HG03571 (cell line): ENCODE measurements at regions not wholly inside any gene's neighbourhood (a gene's known extent, or its start where the extent isn't known, plus 50 kb on each side); places are given as distances from the start of the nearest gene placed in this dataset.
A peak's percentile ranks its signal among the peaks of the same experiment; 100 is the strongest.
"Not testable (repeated sequence)": the region's sequence is repeated elsewhere in the genome, so short reads cannot be mapped to it uniquely, and the experiment has no call there.

Experiments
- ATAC-seq: cut with Tn5 transposase; IDR thresholded peaks from one replicate; pipeline ENCODE4 v1.9.1; 2021; ENCODE audit not compliant: unreplicated experiment

- ATAC-seq, result peak; percentile 56
These were observed 212.3 kb downstream of the TRIM36 start for GRCh38 chr5:114957384-114957783.

- ATAC-seq, result no peak
These were observed 216.1 kb downstream of the TRIM36 start for GRCh38 chr5:114953565-114953964.

- ATAC-seq, result no peak
These were observed 216.8 kb downstream of the TRIM36 start for GRCh38 chr5:114952876-114953275.

- no peak for ATAC-seq
These were observed 220.0 kb downstream of the TRIM36 start for GRCh38 chr5:114949756-114950155.

- ATAC-seq, result no peak
These were observed 220.6 kb downstream of the TRIM36 start for GRCh38 chr5:114948986-114949621.

- ATAC-seq, result no peak
These were observed 221.3 kb downstream of the TRIM36 start for GRCh38 chr5:114948363-114948762.

- no peak for ATAC-seq
These were observed 229.0 kb downstream of the TRIM36 start for GRCh38 chr5:114940709-114941108.

- ATAC-seq, result no peak
These were observed 234.2 kb downstream of the TRIM36 start for GRCh38 chr5:114935490-114935889.

GRCh38 chr5:114928644-114929462, 240.9 kb downstream of the TRIM36 start:
- no peak for ATAC-seq

- ATAC-seq, result no peak
These were observed 244.9 kb downstream of the TRIM36 start for GRCh38 chr5:114924769-114925168.

- ATAC-seq, result no peak
These were observed 257.4 kb downstream of the TRIM36 start for GRCh38 chr5:114912189-114912920.

GRCh38 chr5:114910727-114911126, 259.0 kb downstream of the TRIM36 start:
- ATAC-seq, result no peak

GRCh38 chr5:114909424-114909823, 260.3 kb downstream of the TRIM36 start:
- no peak for ATAC-seq

GRCh38 chr5:114903767-114904166, 265.9 kb downstream of the TRIM36 start:
- ATAC-seq, result no peak

- ATAC-seq, result no peak
These were observed 271.1 kb downstream of the TRIM36 start for GRCh38 chr5:114898602-114899001.

GRCh38 chr5:114883675-114884074, 286.0 kb downstream of the TRIM36 start:
- ATAC-seq, result no peak

GRCh38 chr5:114859438-114859735, 310.3 kb downstream of the TRIM36 start:
- ATAC-seq, result no peak

- no peak for ATAC-seq
These were observed 310.9 kb downstream of the TRIM36 start for GRCh38 chr5:114858665-114859437.

GRCh38 chr5:114857941-114858551, 311.7 kb downstream of the TRIM36 start:
- no peak for ATAC-seq

GRCh38 chr5:114844711-114845110, 325.0 kb downstream of the TRIM36 start:
- ATAC-seq, result not testable (repeated sequence)

- no peak for ATAC-seq
These were observed 330.3 kb downstream of the TRIM36 start for GRCh38 chr5:114839360-114839759.
